Activated CD8-positive, alpha-beta T cell treated with anti-CD3 and anti-CD28 coated beads for 36 hours (primary cell): ENCODE measurements at regions not wholly inside any gene's neighbourhood (a gene's known extent, or its start where the extent isn't known, plus 50 kb on each side); places are given as distances from the start of the nearest gene placed in this dataset.

Experiments used
- ATAC-seq: fragments of 200-7000 bp; cut with Tn5 transposase; one replicate; pipeline ENCODE4 v1.10.0; 2021; ENCODE audit warnings: mild to moderate bottlenecking, moderate library complexity
- CTCF ChIA-PET: fragments of 350-600 bp; sonication (Branson Sonifier 250); formaldehyde crosslinking; loops from one replicate; lab custom pipeline; 2021; ENCODE audit warnings: antibody characterized with exemption; lab: Charles Lee
- POLR2A ChIA-PET: fragments of 350-600 bp; sonication (Branson Sonifier 250); formaldehyde crosslinking; loops from one replicate; lab custom pipeline; 2021; ENCODE audit warnings: antibody characterized with exemption; lab: Charles Lee
- DNase-seq: peaks from one replicate; pipeline ENCODE4 v3.0.0-alpha.2; 2020
- H3K27ac Mint-ChIP-seq: one replicate; pipeline ENCODE4 v1.8.0; 2021; ENCODE audit warnings: mild to moderate bottlenecking, mixed read lengths
- H3K27me3 Mint-ChIP-seq: one replicate; pipeline ENCODE4 v1.8.0; 2021; ENCODE audit warnings: mixed read lengths
- H3K36me3 Mint-ChIP-seq: one replicate; pipeline ENCODE4 v1.8.0; 2021; ENCODE audit warnings: low read depth, mixed read lengths
- H3K4me1 Mint-ChIP-seq: one replicate; pipeline ENCODE4 v1.8.0; 2021; ENCODE audit warnings: low read depth, mixed read lengths
- H3K4me3 Mint-ChIP-seq: one replicate; pipeline ENCODE4 v1.8.0; 2021; ENCODE audit warnings: mild to moderate bottlenecking, moderate library complexity, mixed read lengths
- H3K9me3 Mint-ChIP-seq: one replicate; pipeline ENCODE4 v1.8.0; 2021; ENCODE audit warnings: mixed read lengths
- CTCF ChIP-seq: fragments of 200-600 bp; IDR thresholded peaks from one replicate; pipeline ENCODE4 v1.8.0; 2022; ENCODE audit warnings: antibody characterized with exemption, mild to moderate bottlenecking
- intact Hi-C: fragments of 100-400 bp; cut with micrococcal nuclease; formaldehyde crosslinking; loops from one replicate; pipeline ENCODE4 v1.10.0; 2022

- no peak for TF ChIP-seq CTCF
- DNase-seq (no peak), ATAC-seq (no peak)
- H3K4me3 Mint-ChIP-seq = no peak overlapping the region
- H3K9me3 Mint-ChIP-seq = peaks cover 8% of the 10 kb centered on the region
- H3K27ac Mint-ChIP-seq = no peak overlapping the region
- intact Hi-C loops = no loop called here
- no peaks in the 10 kb centered on the region for H3K27me3 Mint-ChIP-seq
- ChIA-PET CTCF (no interaction called here), POLR2A (no interaction called here)
- no peaks in the 10 kb centered on the region for H3K4me1 Mint-ChIP-seq
- no peaks in the 10 kb centered on the region for H3K36me3 Mint-ChIP-seq
Measured at GRCh38 chr18:40450751-40451150, 1504.3 kb upstream of the PIK3C3 start.

GRCh38 chr18:40447820-40448219, 1507.2 kb upstream of the PIK3C3 start:
- Mint-ChIP-seq H3K27ac (no peak overlapping the region), H3K27me3 (no peaks in the 10 kb centered on the region), H3K4me1 (no peaks in the 10 kb centered on the region), H3K36me3 (no peaks in the 10 kb centered on the region), H3K9me3 (peaks cover under 1% of the 10 kb centered on the region), H3K4me3 (no peak overlapping the region)
- TF ChIP-seq CTCF = no peak
- ATAC-seq (no peak), DNase-seq (no peak)
- ChIA-PET POLR2A (no interaction called here), CTCF (no interaction called here)
- intact Hi-C loops = no loop called here

- ChIA-PET CTCF (no interaction called here), POLR2A (no interaction called here)
- Mint-ChIP-seq H3K27me3 (no peaks in the 10 kb centered on the region), H3K4me1 (no peaks in the 10 kb centered on the region), H3K36me3 (no peaks in the 10 kb centered on the region), H3K4me3 (no peak overlapping the region), H3K9me3 (peaks cover 9% of the 10 kb centered on the region), H3K27ac (no peak overlapping the region)
- intact Hi-C loops = no loop called here
- DNase-seq (no peak), ATAC-seq (no peak)
- no peak for TF ChIP-seq CTCF
Measured at GRCh38 chr18:40440088-40440487, 1514.9 kb upstream of the PIK3C3 start.

- ATAC-seq (no peak), DNase-seq (no peak)
- no peaks in the 10 kb centered on the region for H3K36me3 Mint-ChIP-seq
- H3K4me3 Mint-ChIP-seq = no peak overlapping the region
- H3K27me3 Mint-ChIP-seq = no peaks in the 10 kb centered on the region
- POLR2A ChIA-PET = no interaction called here
- H3K9me3 Mint-ChIP-seq = peaks cover 9% of the 10 kb centered on the region
- no peak for TF ChIP-seq CTCF
- CTCF ChIA-PET = no interaction called here
- H3K4me1 Mint-ChIP-seq = no peaks in the 10 kb centered on the region
- H3K27ac Mint-ChIP-seq = no peak overlapping the region
- intact Hi-C loops = no loop called here
Measured at GRCh38 chr18:40437517-40437916, 1517.5 kb upstream of the PIK3C3 start.

- no peak overlapping the region for H3K27ac Mint-ChIP-seq
- no peak overlapping the region for H3K4me3 Mint-ChIP-seq
- peaks cover 7% of the 10 kb centered on the region for H3K9me3 Mint-ChIP-seq
- H3K27me3 Mint-ChIP-seq = no peaks in the 10 kb centered on the region
- ATAC-seq (no peak), DNase-seq (no peak)
- ChIA-PET CTCF (no interaction called here), POLR2A (no interaction called here)
- no peaks in the 10 kb centered on the region for H3K4me1 Mint-ChIP-seq
- H3K36me3 Mint-ChIP-seq = no peaks in the 10 kb centered on the region
- TF ChIP-seq CTCF = no peak
- intact Hi-C loops = no loop called here
Measured at GRCh38 chr18:40431071-40431985, 1523.7 kb upstream of the PIK3C3 start.
